Lung (tissue), 11 donors: ENCODE measurements at regions not wholly inside any gene's neighbourhood (a gene's known extent, or its start where the extent isn't known, plus 50 kb on each side); places are given as distances from the start of the nearest gene placed in this dataset.
"Not testable (repeated sequence)": the region's sequence is repeated elsewhere in the genome, so short reads cannot be mapped to it uniquely, and the experiment has no call there.

Experiments
- ATAC-seq: fragments of 200-7000 bp; cut with Tn5 transposase; one replicate; pipeline ENCODE4 v1.9.1; 2020; ENCODE audit warnings: moderate number of reproducible peaks; ENCODE audit not compliant: insufficient read depth, low FRiP score
- DNase-seq, 3 donors: peaks; one replicate each; pipeline ENCODE4 v3.0.0-alpha.2; 2013 to 2017
- H3K27ac ChIP-seq, 2 donors: one replicate each; pipeline ENCODE4 v1.5.1; 2013; ENCODE audit warnings: mild to moderate bottlenecking in 2 of 2, moderate library complexity in 2 of 2, control low read depth in 1 of 2, inconsistent platforms in 1 of 2, low read depth in 1 of 2, low read length in 1 of 2
- H3K27me3 ChIP-seq, 3 donors: one replicate each; pipeline ENCODE4 v1.5.1; 2013; ENCODE audit warnings: low read length in 2 of 3; ENCODE audit not compliant: control insufficient read depth in 3 of 3, insufficient read depth in 3 of 3
- H3K36me3 ChIP-seq, 4 donors: one replicate each; pipeline ENCODE4 v1.5.1; 2013; ENCODE audit warnings: low read length in 4 of 4, mild to moderate bottlenecking in 1 of 4, moderate library complexity in 1 of 4; ENCODE audit not compliant: control insufficient read depth in 4 of 4, insufficient read depth in 4 of 4
- H3K4me1 ChIP-seq, 5 donors: one replicate each; pipeline ENCODE4 v1.5.1; 2013; ENCODE audit warnings: low read length in 5 of 5, mild to moderate bottlenecking in 2 of 5, moderate library complexity in 1 of 5; ENCODE audit not compliant: control insufficient read depth in 5 of 5, insufficient read depth in 5 of 5
- H3K4me3 ChIP-seq: one replicate; pipeline ENCODE4 v1.5.1; 2013; ENCODE audit warnings: mild to moderate bottlenecking, control low read depth, moderate library complexity
- H3K9ac ChIP-seq, 2 donors: one replicate each; pipeline ENCODE4 v1.5.1; 2013; ENCODE audit warnings: low read length in 2 of 2, control low read depth in 1 of 2; ENCODE audit not compliant: insufficient read depth in 1 of 2
- H3K9me3 ChIP-seq, 4 donors: one replicate each; pipeline ENCODE4 v1.5.1; 2013; ENCODE audit warnings: low read length in 3 of 4, mild to moderate bottlenecking in 1 of 4, moderate library complexity in 1 of 4; ENCODE audit not compliant: control insufficient read depth in 4 of 4, insufficient read depth in 3 of 4
- WGBS, 2 donors: extraction: QIAGEN DNeasy Blood & Tissue Kit; methylation state at CpG; one replicate each; pipeline ENCODE4 v1.1.7; 2013; 5-methylcytosine and 5-hydroxymethylcytosine counted together
- TF ChIP-seq, protein P1 (sequence below): IDR thresholded peaks from 2 replicates; pipeline ENCODE4 v1.5.1; 2012; ENCODE audit warnings: mild to moderate bottlenecking; ENCODE audit errors: control extremely low read depth, extremely low read depth
- donor health status: control.
- donor health status: control.
- donor health status: Bipolar disorder and iron deficiency.
- donor health status: healthy.
- donor health status: DM: yes; HTN: yes; CAD: no.

GRCh38 chr6:166700871-166701270 is 73.8 kb upstream of the RPS6KA2 start:
- H3K9me3 ChIP-seq, ATAC-seq: not testable (repeated sequence)
- 25 to 51% methylated on average over 3 of the region's 3 CpGs for WGBS, 2 donors

GRCh38 chr6:166697113-166697512 is 70.1 kb upstream of the RPS6KA2 start:
- 89 to 95% methylated on average over 4 of the region's 4 CpGs for WGBS, 2 donors
- H3K9ac ChIP-seq = no peak overlapping the region
- no peaks in the 10 kb centered on the region for H3K9me3 ChIP-seq
- no peaks in the 10 kb centered on the region for H3K4me1 ChIP-seq
- ATAC-seq (no peak), DNase-seq (no peak)
- TF ChIP-seq, protein P1, sequence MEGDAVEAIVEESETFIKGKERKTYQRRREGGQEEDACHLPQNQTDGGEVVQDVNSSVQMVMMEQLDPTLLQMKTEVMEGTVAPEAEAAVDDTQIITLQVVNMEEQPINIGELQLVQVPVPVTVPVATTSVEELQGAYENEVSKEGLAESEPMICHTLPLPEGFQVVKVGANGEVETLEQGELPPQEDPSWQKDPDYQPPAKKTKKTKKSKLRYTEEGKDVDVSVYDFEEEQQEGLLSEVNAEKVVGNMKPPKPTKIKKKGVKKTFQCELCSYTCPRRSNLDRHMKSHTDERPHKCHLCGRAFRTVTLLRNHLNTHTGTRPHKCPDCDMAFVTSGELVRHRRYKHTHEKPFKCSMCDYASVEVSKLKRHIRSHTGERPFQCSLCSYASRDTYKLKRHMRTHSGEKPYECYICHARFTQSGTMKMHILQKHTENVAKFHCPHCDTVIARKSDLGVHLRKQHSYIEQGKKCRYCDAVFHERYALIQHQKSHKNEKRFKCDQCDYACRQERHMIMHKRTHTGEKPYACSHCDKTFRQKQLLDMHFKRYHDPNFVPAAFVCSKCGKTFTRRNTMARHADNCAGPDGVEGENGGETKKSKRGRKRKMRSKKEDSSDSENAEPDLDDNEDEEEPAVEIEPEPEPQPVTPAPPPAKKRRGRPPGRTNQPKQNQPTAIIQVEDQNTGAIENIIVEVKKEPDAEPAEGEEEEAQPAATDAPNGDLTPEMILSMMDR = no peak
- no peaks in the 10 kb centered on the region for H3K36me3 ChIP-seq
- no peak overlapping the region for H3K27ac ChIP-seq
- H3K4me3 ChIP-seq = no peak overlapping the region
- H3K27me3 ChIP-seq = peaks cover 0 to 14% (median 4%) of the 10 kb centered on the region in 3 donors

More at GRCh38 chr6:166700871-166701270, 73.8 kb upstream of the RPS6KA2 start:
- H3K27me3 ChIP-seq = peaks cover 0 to 16% (median 4%) of the 10 kb centered on the region in 3 donors
- not testable (repeated sequence) for H3K4me3 ChIP-seq, DNase-seq, H3K36me3 ChIP-seq, H3K9ac ChIP-seq, H3K4me1 ChIP-seq, H3K27ac ChIP-seq

DNA sequence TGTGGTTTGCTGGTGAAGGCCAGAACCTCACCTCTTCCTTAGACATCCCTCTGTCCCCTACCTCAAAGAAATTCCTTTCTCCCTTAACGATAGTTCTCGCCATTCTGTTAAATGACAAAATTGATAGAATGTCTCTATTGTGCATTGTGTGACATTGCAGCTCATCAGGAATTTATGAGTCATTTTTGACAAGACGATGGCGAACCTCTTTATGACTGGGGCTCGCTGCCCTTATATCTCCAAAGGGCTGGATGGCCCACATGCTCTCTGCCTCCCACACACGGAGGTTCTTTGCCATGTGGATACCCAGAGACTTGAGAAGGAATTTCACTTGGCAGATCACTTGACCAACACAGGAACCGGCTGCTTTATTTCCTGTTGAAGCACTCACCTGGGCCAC is 66.8 kb upstream of the RPS6KA2 start:
- WGBS, 2 donors = 87 to 93% methylated on average over 7 of the region's 7 CpGs

DNA sequence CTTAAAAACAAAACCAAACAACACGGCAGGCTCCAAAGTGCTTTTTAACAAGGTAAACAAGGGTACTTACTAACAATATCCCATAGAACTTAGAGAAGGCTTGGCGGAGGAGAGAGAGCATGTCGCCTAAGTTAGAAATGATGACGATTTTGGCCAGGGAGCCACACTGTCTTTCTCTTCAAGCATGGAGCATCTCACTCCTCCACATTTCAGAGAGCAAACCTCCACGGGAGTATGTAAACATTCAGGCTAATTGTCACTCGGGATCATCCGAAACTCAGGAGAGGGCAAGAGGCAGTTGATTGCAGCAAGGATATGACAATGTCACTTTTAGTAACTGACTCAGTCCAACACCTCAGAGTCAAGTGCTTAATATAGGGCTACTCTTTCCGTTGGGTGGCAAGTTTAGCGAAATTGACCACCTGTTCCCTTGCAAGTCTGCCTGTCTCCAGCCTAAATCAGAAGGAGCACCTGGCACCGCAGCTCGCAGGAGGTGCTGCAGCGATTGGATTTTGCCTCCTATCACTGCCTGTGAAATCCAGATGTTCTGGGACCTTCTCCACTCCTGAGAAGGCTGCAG is 65.8 kb upstream of the RPS6KA2 start:
- 87 to 93% methylated on average over 12 of the region's 12 CpGs for WGBS, 2 donors
- H3K9me3 ChIP-seq = no peaks in the 10 kb centered on the region
- TF ChIP-seq, protein P1 = no peak
- no peak overlapping the region for H3K4me3 ChIP-seq
- H3K9ac ChIP-seq = no peak overlapping the region
- ATAC-seq (no peak), DNase-seq (no peak)
- no peaks in the 10 kb centered on the region for H3K36me3 ChIP-seq
- H3K27me3 ChIP-seq = peaks cover 0 to 7% (median 0%) of the 10 kb centered on the region in 3 donors
- H3K4me1 ChIP-seq = peaks cover 0 to 5% (median 0%) of the 10 kb centered on the region in 5 donors
- no peak overlapping the region for H3K27ac ChIP-seq

More for the DNA sequence above, 66.8 kb upstream of the RPS6KA2 start:
- TF ChIP-seq, protein P1 = no peak
- Histone ChIP-seq H3K27ac (no peak overlapping the region), H3K36me3 (no peaks in the 10 kb centered on the region), H3K4me1 (peaks cover 0 to 5% (median 0%) of the 10 kb centered on the region in 5 donors), H3K4me3 (no peak overlapping the region), H3K9me3 (no peaks in the 10 kb centered on the region), H3K9ac (no peak overlapping the region), H3K27me3 (peaks cover 0 to 7% (median 0%) of the 10 kb centered on the region in 3 donors)
- DNase-seq (no peak), ATAC-seq (no peak)
